H1 (cell line): ENCODE measurements at regions not wholly inside any gene's neighbourhood (a gene's known extent, or its start where the extent isn't known, plus 50 kb on each side); places are given as distances from the start of the nearest gene placed in this dataset.

Source experiments
- CBX5 ChIP-seq: fragments of 300-800, 300-1000 bp; sonication (generic); IDR thresholded peaks from 2 replicates; pipeline ENCODE4 v1.7.1; 2016; ENCODE audit warnings: antibody characterized with exemption, low read length, low read depth
- HDAC2 ChIP-seq, 2 experiments: fragments of 300-600 bp in 1 of 2; sonication (generic) in 1 of 2; IDR thresholded peaks; 2 replicates each; pipeline ENCODE4 v1.6.1; 2011 to 2012; ENCODE audit warnings: low read depth in 2 of 2, low read length in 2 of 2, mild to moderate bottlenecking in 2 of 2, moderate library complexity in 2 of 2, borderline replicate concordance in 1 of 2, inconsistent platforms in 1 of 2
- MAFK ChIP-seq: IDR thresholded peaks from 2 replicates; pipeline ENCODE4 v1.6.1; 2012; ENCODE audit warnings: low read depth, mild to moderate bottlenecking, improper control_type of control experiment, low read length

DNA sequence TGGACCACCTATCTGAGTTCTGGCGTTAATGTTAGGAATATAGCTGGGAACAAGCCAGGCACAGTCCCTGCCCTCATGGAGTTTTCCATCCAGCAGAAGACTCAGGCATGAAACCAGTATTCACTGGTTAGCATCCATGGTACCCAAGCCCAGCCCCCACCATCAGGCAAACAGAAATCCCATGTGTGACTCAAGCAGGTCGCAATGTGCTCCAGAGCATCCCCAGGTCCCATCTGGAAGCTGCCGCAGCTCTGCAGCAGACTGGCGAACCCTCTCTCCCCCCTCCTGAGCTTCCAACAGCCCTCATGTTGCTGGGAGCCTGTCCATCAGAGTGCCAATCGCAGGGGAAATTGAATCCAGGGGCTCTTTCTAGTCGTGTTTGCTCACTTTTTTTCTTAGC lies 174.2 kb downstream of the RRAGC start (continued):
- no peak for TF ChIP-seq CBX5
- no peak for TF ChIP-seq MAFK
- no peak for TF ChIP-seq HDAC2 (IDR thresholded peaks at IDR 0.05; ENCODE audit: borderline replicate concordance in 1 of 2, low read depth in 2 of 2, low read length in 2 of 2)
